H9 (cell line): ENCODE measurements at regions not wholly inside any gene's neighbourhood (a gene's known extent, or its start where the extent isn't known, plus 50 kb on each side); places are given as distances from the start of the nearest gene placed in this dataset.

Experiments used
- DNase-seq: peaks from one replicate; pipeline ENCODE4 v3.0.0-alpha.2; 2017
- H2AFZ ChIP-seq: one replicate; pipeline ENCODE4 v1.6.1; 2013; ENCODE audit warnings: mild to moderate bottlenecking, low read length, control low read depth, moderate library complexity
- H2AK5ac ChIP-seq: 2 replicates; pipeline ENCODE4 v1.6.1; 2013; ENCODE audit warnings: low read length, control low read depth, mixed read lengths; ENCODE audit not compliant: insufficient read length
- H2BK120ac ChIP-seq: one replicate; pipeline ENCODE4 v1.6.1; 2013; ENCODE audit warnings: low read depth, mild to moderate bottlenecking, low read length, control low read depth, inconsistent platforms; ENCODE audit not compliant: poor library complexity, severe bottlenecking
- H2BK12ac ChIP-seq: 2 replicates; pipeline ENCODE4 v1.6.1; 2013; ENCODE audit warnings: low read length, control low read depth, mixed read lengths, low read depth; ENCODE audit not compliant: insufficient read length
- H2BK15ac ChIP-seq: 2 replicates; pipeline ENCODE4 v1.6.1; 2013; ENCODE audit warnings: low read depth, low read length, control low read depth
- H2BK20ac ChIP-seq: one replicate; pipeline ENCODE4 v1.6.1; 2013; ENCODE audit warnings: low read depth, mild to moderate bottlenecking, low read length, control low read depth, inconsistent platforms; ENCODE audit not compliant: poor library complexity, severe bottlenecking
- H2BK5ac ChIP-seq: 2 replicates; pipeline ENCODE4 v1.6.1; 2013; ENCODE audit warnings: low read length, control low read depth, mixed read lengths; ENCODE audit not compliant: insufficient read length
- H3K14ac ChIP-seq: 2 replicates; pipeline ENCODE4 v1.6.1; 2013; ENCODE audit warnings: low read length, control low read depth; ENCODE audit not compliant: insufficient read depth
- H3K18ac ChIP-seq: 2 replicates; pipeline ENCODE4 v1.6.1; 2013; ENCODE audit warnings: low read depth, mild to moderate bottlenecking, mixed read lengths, low read length, control low read depth; ENCODE audit not compliant: insufficient read length
- H3K23ac ChIP-seq: 2 replicates; pipeline ENCODE4 v1.6.1; 2013; ENCODE audit warnings: low read length, control low read depth, mixed read lengths, low read depth; ENCODE audit not compliant: insufficient read length
- H3K23me2 ChIP-seq: 2 replicates; pipeline ENCODE4 v1.6.1; 2013; ENCODE audit warnings: low read depth, mild to moderate bottlenecking, mixed read lengths, low read length, control low read depth; ENCODE audit not compliant: insufficient read length, poor library complexity, severe bottlenecking
- H3K27ac ChIP-seq: 2 replicates; pipeline ENCODE4 v1.5.1; 2013; ENCODE audit warnings: low read length, control low read depth, mixed read lengths, low read depth; ENCODE audit not compliant: insufficient read length
- H3K27me3 ChIP-seq: 2 replicates; pipeline ENCODE4 v1.6.1; 2013; ENCODE audit warnings: low read length, control low read depth, inconsistent platforms; ENCODE audit not compliant: insufficient read depth
- H3K4ac ChIP-seq: 2 replicates; pipeline ENCODE4 v1.6.1; 2013; ENCODE audit warnings: low read depth, mild to moderate bottlenecking, control low read depth, inconsistent platforms, low read length, moderate library complexity
- H3K4me1 ChIP-seq: 2 replicates; pipeline ENCODE4 v1.6.1; 2013; ENCODE audit warnings: low read length, control low read depth, inconsistent platforms; ENCODE audit not compliant: insufficient read depth
- H3K4me2 ChIP-seq: 2 replicates; pipeline ENCODE4 v1.6.1; 2013; ENCODE audit warnings: low read length, control low read depth, mixed read lengths; ENCODE audit not compliant: insufficient read length, insufficient read depth
- H3K56ac ChIP-seq: 2 replicates; pipeline ENCODE4 v1.6.1; 2013; ENCODE audit warnings: low read depth, mild to moderate bottlenecking, mixed read lengths, low read length, control low read depth; ENCODE audit not compliant: insufficient read length
- H3K79me1 ChIP-seq: 2 replicates; pipeline ENCODE4 v1.6.1; 2013; ENCODE audit warnings: low read depth, mild to moderate bottlenecking, moderate library complexity, low read length, control low read depth, inconsistent platforms; ENCODE audit not compliant: insufficient read depth, poor library complexity, severe bottlenecking
- H3K79me2 ChIP-seq: 2 replicates; pipeline ENCODE4 v1.6.1; 2013; ENCODE audit warnings: low read length, control low read depth, inconsistent platforms; ENCODE audit not compliant: insufficient read depth
- H3K9ac ChIP-seq: 2 replicates; pipeline ENCODE4 v1.6.1; 2013; ENCODE audit warnings: low read length, control low read depth, mixed read lengths; ENCODE audit not compliant: insufficient read length; ENCODE audit errors: extremely low read depth
- H3K9me3 ChIP-seq: one replicate; pipeline ENCODE4 v1.6.1; 2013; ENCODE audit warnings: low read depth, low read length, inconsistent platforms; ENCODE audit not compliant: control insufficient read depth
- H3T11ph ChIP-seq: one replicate; pipeline ENCODE4 v1.6.1; 2013; ENCODE audit warnings: mild to moderate bottlenecking, low read length, control low read depth, inconsistent platforms
- H4K20me1 ChIP-seq: one replicate; pipeline ENCODE4 v1.6.1; 2013; ENCODE audit not compliant: control insufficient read depth, insufficient read length, insufficient read depth
- H4K5ac ChIP-seq: 2 replicates; pipeline ENCODE4 v1.6.1; 2013; ENCODE audit warnings: low read depth, mild to moderate bottlenecking, mixed read lengths, low read length, control low read depth; ENCODE audit not compliant: insufficient read length
- H4K8ac ChIP-seq: replicated peaks from 2 replicates; pipeline ENCODE4 v1.6.1; 2013; ENCODE audit warnings: low read length, control low read depth, mixed read lengths, low read depth; ENCODE audit not compliant: insufficient read length
- H4K91ac ChIP-seq: 2 replicates; pipeline ENCODE4 v1.6.1; 2013; ENCODE audit warnings: low read depth, mild to moderate bottlenecking, moderate library complexity, mixed read lengths, low read length, control low read depth; ENCODE audit not compliant: insufficient read length
- H3K27ac Mint-ChIP-seq, 3 experiments: 2 replicates in 2 of 3; 3 replicates in 1 of 3; pipeline ENCODE4 v1.8.0; 2020 to 2021; ENCODE audit warnings: mixed read lengths in 3 of 3, mild to moderate bottlenecking in 1 of 3, moderate library complexity in 1 of 3
- H3K27me3 Mint-ChIP-seq: 2 replicates; pipeline ENCODE4 v1.8.0; 2021; ENCODE audit warnings: low read depth, mild to moderate bottlenecking, moderate library complexity, mixed read lengths
- H3K36me3 Mint-ChIP-seq, 3 experiments: 2 replicates in 2 of 3; 3 replicates in 1 of 3; pipeline ENCODE4 v1.8.0; 2020 to 2021; ENCODE audit warnings: low read depth in 3 of 3, mixed read lengths in 3 of 3; ENCODE audit not compliant: insufficient read depth in 1 of 3
- H3K4me1 Mint-ChIP-seq, 2 experiments: 2 replicates each; pipeline ENCODE4 v1.8.0; 2020; ENCODE audit warnings: mixed read lengths in 2 of 2
- H3K4me3 Mint-ChIP-seq, 2 experiments: 2 replicates in 1 of 2; 3 replicates in 1 of 2; pipeline ENCODE4 v1.8.0; 2020 to 2021; ENCODE audit warnings: mild to moderate bottlenecking in 2 of 2, mixed read lengths in 2 of 2, moderate library complexity in 1 of 2
- H3K9me3 Mint-ChIP-seq, 2 experiments: 2 replicates in 1 of 2; 3 replicates in 1 of 2; pipeline ENCODE4 v1.8.0; 2020; ENCODE audit warnings: mild to moderate bottlenecking in 2 of 2, mixed read lengths in 2 of 2, moderate library complexity in 1 of 2
- CTCF ChIP-seq: fragments of 200-600 bp; sonication (generic); conservative IDR thresholded peaks from 3 replicates; pipeline ENCODE4 v1.8.0; 2021; ENCODE audit warnings: antibody characterized with exemption, mild to moderate bottlenecking
- WGBS: extraction: QIAGEN DNeasy Blood & Tissue Kit; methylation state at CpG from one replicate; pipeline ENCODE4 v1.1.7; 2013; ENCODE audit warnings: missing lambda C conversion rate, low lambda C conversion rate, mixed read lengths; ENCODE audit not compliant: insufficient read length; ENCODE audit errors: extremely low coverage; 5-methylcytosine and 5-hydroxymethylcytosine counted together

GRCh38 chr10:44045020-44045419 lies 339.9 kb downstream of the CXCL12 start:
- no peak overlapping the region for H3K27ac ChIP-seq
- no peak overlapping the region for H3K23ac ChIP-seq
- H3K9ac ChIP-seq, result no peak overlapping the region
- no peak overlapping the region for H3K4me2 ChIP-seq
- no peak overlapping the region for H3T11ph ChIP-seq
- DNase-seq, result no peak
- no peak overlapping the region for H2BK120ac ChIP-seq
- H3K4ac ChIP-seq, result no peak overlapping the region
- H2BK12ac ChIP-seq, result no peak overlapping the region
- no peaks in the 10 kb centered on the region for H3K23me2 ChIP-seq
- H4K8ac ChIP-seq, result no peak overlapping the region
- H2AK5ac ChIP-seq, result no peak overlapping the region
- H3K56ac ChIP-seq, result no peak overlapping the region
- H3K79me1 ChIP-seq, result no peaks in the 10 kb centered on the region
- H2BK5ac ChIP-seq, result no peak overlapping the region
- H3K27ac Mint-ChIP-seq, result no peak overlapping the region
- H3K36me3 Mint-ChIP-seq, result 0 out of 7 replicates have a peak, but pooled peaks cover 0 to 1% (median 0%) of the 10 kb centered on the region in 3 experiments
- no peak overlapping the region for H3K14ac ChIP-seq
- no peak overlapping the region for H2AFZ ChIP-seq
- no peaks in the 10 kb centered on the region for H3K9me3 ChIP-seq
- no peaks in the 10 kb centered on the region for H3K27me3 ChIP-seq
- no peak overlapping the region for H4K5ac ChIP-seq
- no peak overlapping the region for H4K91ac ChIP-seq
- no peak overlapping the region for H3K4me3 Mint-ChIP-seq
- H3K4me1 Mint-ChIP-seq, result peaks cover 25 to 30% of the 10 kb centered on the region in 2 experiments
- H3K4me1 ChIP-seq, result peaks cover 3% of the 10 kb centered on the region; the same call in 1 of the 2 replicates
- TF ChIP-seq CTCF, result no peak
- no peaks in the 10 kb centered on the region for H4K20me1 ChIP-seq
- no CpG with 5 or more reads among the region's 6 CpGs for WGBS
- H3K18ac ChIP-seq, result no peak overlapping the region
- H2BK20ac ChIP-seq, result no peak overlapping the region
- H2BK15ac ChIP-seq, result no peak overlapping the region
- H3K9me3 Mint-ChIP-seq, result peaks cover 2 to 5% of the 10 kb centered on the region in 2 experiments; a peak in 3 of 5 replicates
- H3K79me2 ChIP-seq, result no peaks in the 10 kb centered on the region
- H3K27me3 Mint-ChIP-seq, result no peaks in the 10 kb centered on the region
